Breast epithelium (tissue), 3 donors: ENCODE measurements at regions not wholly inside any gene's neighbourhood (a gene's known extent, or its start where the extent isn't known, plus 50 kb on each side); places are given as distances from the start of the nearest gene placed in this dataset.

Source experiments
- CTCF ChIP-seq, 3 donors: fragments of 450-650 bp; IDR thresholded peaks; one replicate each; pipeline ENCODE4 v1.5.1; 2016 to 2017; ENCODE audit warnings: antibody characterized with exemption in 3 of 3, mild to moderate bottlenecking in 3 of 3, moderate library complexity in 3 of 3
- POLR2A ChIP-seq: fragments of 450-650 bp; IDR thresholded peaks from one replicate; pipeline ENCODE4 v1.6.1; 2016; ENCODE audit warnings: antibody characterized with exemption, mild to moderate bottlenecking, moderate library complexity
- POLR2AphosphoS5 ChIP-seq, 3 donors: sonication (generic); formaldehyde crosslinking; IDR thresholded peaks; one replicate each; pipeline ENCODE4 v1.6.1; 2017; ENCODE audit warnings: antibody characterized with exemption in 3 of 3

GRCh38 chr12:84785281-84785680 is 127.3 kb downstream of the SLC6A15 start:
- TF ChIP-seq CTCF (IDR thresholded peaks at IDR 0.05) = no peak
- TF ChIP-seq POLR2AphosphoS5 (IDR thresholded peaks at IDR 0.05) = no peak
- no peak for TF ChIP-seq POLR2A
